HuH-7.5 (cell line): ENCODE measurements at regions not wholly inside any gene's neighbourhood (a gene's known extent, or its start where the extent isn't known, plus 50 kb on each side); places are given as distances from the start of the nearest gene placed in this dataset.

Source experiments
- DNase-seq: peaks from one replicate; pipeline ENCODE4 v3.0.0; 2011; ENCODE audit warnings: low spot score

DNA sequence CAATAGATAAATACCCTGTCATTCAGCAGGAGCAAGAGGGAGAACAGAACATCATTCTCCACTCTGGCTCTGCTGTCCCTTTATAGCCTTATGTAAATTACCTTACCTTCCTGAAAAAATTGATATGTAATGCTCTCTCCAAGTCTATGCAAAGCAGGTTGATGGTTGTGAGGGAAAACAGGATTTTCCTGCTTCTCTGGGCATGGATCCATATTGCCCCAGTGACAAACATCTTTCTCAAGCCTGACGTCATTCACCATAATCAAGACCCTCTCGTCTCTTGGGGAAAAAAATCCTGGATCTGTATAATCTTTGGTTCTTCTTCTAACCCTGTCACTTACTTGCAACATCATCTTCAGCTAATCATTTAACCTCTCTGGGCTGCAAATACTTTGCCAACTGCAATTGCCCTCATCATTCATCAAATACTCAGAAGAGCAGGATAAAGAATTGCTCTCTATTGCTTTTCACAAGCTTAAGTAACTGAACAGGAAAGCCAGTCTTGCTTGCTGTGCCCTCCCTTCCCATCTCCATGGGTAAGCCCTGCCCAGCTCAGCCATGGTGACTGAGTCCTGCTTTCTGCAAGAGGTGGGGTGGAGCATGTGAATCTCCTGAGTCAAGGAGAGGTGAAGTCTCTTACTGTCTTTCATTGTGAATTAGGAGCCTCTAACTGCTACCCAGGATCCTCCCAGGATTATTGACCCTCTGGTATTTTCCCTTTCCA lies 123.7 kb upstream of the KLF7 start:
- no peak for DNase-seq

GRCh38 chr2:207290833-207291624 lies 125.3 kb upstream of the KLF7 start:
- no peak for DNase-seq

- no peak for DNase-seq
These were observed 126.0 kb upstream of the KLF7 start for GRCh38 chr2:207291625-207292252.

DNA sequence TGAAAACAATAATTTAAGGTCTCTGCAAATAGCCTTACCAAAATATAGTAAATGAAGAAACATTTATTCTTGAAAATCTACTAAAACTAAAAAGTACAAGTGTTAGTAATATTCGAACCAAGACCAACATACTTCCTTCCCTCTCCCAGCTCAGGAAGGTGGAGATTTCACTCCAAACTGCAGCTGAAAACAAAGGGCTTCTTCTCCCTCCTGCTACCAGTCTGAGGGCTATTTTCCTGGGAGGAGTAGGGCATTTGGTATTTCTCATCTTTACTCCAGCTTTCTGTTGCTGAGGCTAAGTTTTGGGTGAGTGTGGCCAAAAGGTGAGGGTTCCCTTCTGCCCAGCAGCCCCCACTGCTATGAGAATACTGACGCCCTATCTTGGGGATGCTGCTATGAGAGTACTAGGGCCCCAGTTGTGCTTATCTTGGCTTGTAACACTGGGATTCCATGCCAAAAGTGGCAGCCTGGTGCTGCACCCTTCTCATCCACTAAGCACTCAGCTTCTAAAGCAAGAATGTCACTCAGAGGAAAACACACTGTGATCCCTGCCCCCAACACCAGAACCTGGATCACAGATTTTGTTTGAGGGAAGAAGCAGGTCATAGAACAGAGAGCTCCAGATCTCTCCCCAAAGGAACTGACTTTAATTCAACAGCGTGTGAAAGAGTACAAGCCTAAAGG lies 130.7 kb upstream of the KLF7 start:
- DNase-seq = no peak

DNA sequence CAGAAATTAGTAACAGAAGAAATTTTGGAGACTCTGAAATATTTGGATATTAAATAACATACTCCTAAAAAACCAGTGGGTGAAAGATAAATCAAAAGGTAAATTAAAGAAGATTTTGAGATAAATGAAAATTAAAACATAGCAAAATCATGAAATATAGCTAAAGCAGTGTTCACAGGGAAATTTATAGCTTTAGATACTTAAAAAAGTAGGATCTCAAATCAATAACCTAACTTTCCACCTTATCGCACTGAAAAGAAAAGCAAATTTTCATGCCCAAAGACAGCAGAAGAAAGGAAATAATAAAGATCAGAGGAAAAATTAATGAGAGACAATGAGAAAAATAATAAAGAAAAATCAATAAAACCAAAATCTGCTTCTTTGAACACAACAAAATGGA lies 135.1 kb upstream of the KLF7 start:
- DNase-seq = no peak

DNA sequence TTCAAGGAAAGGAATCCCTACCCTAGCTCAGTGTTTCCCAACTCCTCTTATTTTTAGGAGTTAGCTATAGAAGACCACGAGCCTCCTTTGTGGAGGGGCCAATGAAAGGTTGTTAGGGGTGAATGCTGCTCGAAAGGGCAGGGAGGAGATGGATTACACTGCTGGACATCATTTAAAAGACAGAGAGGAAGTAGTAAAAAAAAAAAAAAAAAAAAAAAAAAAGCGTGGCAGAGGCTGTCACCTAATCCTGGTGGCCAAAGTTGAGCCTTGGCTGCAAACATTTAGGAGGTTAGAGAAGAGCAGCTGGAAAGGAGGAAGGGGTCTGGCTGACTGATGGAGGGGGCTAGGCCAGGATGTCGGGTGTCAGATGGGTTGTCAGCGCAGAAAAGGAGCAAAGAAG lies 139.0 kb upstream of the KLF7 start:
- DNase-seq = no peak

GRCh38 chr2:207308519-207309224 lies 142.9 kb upstream of the KLF7 start:
- no peak for DNase-seq

- DNase-seq = peak; percentile 46
These were observed 145.7 kb upstream of the KLF7 start for GRCh38 chr2:207311316-207312005.

DNA sequence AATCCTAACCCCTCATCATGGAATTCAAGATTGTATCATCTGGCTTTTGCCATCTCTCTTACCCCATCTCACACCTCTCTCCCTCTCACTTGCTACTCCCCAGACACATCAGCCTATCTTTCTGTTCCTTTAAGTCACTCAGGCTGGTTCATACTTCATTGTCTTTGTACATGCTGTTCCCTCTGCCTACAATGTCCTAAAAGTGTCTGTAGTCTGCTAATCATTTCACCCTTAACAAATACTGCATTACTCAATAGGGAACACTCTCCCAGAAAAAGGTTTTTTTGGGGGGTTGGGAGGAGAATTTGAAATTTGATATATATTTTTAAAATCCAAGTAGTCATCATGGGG lies 146.2 kb upstream of the KLF7 start:
- DNase-seq = no peak

DNA sequence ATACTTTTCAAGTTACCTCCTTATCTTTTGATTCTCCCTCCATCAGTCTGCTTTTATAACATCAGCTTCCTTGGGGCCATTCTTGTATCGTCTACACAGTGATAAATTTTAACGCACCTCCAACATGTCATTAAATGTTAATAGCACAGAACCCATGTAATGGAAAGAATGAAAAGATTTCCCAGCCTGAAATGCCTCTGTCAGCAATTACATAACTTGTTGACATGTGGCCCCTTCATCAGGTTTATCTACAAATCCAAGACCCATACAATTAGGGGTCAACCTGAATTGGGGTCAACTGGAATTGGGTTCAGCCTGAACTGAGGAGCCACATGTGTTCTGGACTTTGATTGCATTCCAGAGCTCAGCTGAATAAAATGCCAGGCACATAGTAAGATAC lies 148.2 kb upstream of the KLF7 start:
- no peak for DNase-seq

- no peak for DNase-seq
These were observed 149.4 kb upstream of the KLF7 start for GRCh38 chr2:207315131-207315530.

GRCh38 chr2:207316484-207316883 lies 150.7 kb upstream of the KLF7 start:
- no peak for DNase-seq

DNA sequence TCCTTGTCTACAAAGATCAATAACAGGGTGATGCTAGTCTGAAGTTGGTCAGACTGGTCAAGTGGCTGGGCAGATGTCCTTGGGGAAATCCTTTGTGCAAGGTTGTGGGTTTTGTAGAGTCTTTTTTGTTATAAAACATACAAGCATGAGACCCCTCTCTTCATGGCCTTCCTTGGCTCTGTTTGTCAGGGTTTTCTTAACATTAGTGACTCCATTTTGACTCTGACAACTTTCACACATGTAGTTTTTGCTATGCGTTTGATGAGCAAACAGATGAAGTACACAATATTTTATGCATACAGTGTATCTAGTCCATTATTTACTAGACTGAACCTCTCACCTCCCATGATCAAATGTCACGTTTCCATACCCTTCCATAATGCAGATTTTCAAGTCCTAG lies 151.2 kb upstream of the KLF7 start:
- DNase-seq = no peak

- no peak for DNase-seq
These were observed 151.7 kb upstream of the KLF7 start for GRCh38 chr2:207317378-207317984.

DNA sequence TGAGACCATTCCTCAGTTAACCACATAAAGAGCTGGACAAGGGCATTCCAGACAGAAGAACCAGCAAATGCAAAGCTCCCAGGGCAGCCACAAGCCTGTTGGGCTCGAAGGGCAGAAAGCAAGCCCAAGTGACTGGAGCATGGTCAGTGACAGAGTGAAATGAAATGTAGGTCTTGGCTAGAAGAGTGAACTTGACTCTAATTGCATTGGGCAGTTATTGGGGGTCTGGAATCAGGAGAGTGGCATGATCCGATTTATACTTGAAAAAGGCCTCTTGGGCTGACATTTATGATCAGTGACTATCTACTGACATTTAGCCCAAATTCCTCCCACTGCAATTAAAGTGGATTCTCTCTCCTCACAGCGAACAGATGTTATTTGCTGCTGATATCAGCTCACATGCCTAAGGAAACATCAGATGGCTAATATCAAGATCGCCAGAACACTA lies 152.5 kb upstream of the KLF7 start:
- DNase-seq = no peak

- no peak for DNase-seq
These were observed 153.6 kb upstream of the KLF7 start for GRCh38 chr2:207319316-207319715.

GRCh38 chr2:207320381-207321159 lies 154.8 kb upstream of the KLF7 start:
- DNase-seq = no peak

DNA sequence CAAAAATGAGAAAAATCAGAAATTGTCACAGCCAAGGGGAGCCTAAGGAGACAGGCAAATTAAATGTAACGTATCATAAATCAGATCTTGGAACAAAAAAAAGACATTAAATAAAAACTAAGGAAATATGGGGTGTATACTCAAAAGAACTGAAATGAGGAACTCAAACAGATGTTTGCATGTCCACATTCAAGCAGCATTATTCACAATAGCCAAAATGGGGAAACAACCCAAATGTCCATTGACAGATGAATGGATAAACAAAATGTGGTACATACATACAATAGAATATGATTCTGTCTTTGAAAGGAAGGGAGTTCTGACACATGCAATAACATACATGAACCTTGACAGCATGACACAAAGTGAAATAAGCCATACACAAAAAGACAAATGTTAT lies 155.8 kb upstream of the KLF7 start:
- DNase-seq = no peak

DNA sequence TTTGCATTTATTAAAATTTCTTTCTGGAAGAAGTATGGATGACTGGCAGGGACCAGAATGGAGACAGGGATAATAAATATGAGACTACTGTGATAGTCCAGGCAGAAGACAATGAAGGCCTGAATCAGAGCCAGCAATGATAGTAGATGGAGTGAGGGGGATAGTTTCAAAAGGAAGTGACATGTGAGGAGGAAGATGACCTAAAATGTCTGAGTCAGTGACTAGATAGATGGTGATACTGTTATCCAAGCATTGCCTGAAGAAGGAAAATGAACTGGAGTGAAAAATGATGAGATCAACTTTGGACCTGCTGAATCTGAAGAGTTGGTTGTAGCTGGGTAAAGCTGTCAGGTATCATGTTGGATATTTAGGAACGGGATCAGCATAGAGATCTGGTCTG lies 158.3 kb upstream of the KLF7 start:
- DNase-seq = no peak

GRCh38 chr2:207327513-207327912 lies 161.8 kb upstream of the KLF7 start:
- no peak for DNase-seq
